ELF-1 (cell line): ENCODE measurements at regions not wholly inside any gene's neighbourhood (a gene's known extent, or its start where the extent isn't known, plus 50 kb on each side); places are given as distances from the start of the nearest gene placed in this dataset.

Source experiments
- DNase-seq: peaks from one replicate; pipeline ENCODE4 v3.0.0-alpha.2; 2016; ENCODE audit warnings: low read depth, low spot score

DNA sequence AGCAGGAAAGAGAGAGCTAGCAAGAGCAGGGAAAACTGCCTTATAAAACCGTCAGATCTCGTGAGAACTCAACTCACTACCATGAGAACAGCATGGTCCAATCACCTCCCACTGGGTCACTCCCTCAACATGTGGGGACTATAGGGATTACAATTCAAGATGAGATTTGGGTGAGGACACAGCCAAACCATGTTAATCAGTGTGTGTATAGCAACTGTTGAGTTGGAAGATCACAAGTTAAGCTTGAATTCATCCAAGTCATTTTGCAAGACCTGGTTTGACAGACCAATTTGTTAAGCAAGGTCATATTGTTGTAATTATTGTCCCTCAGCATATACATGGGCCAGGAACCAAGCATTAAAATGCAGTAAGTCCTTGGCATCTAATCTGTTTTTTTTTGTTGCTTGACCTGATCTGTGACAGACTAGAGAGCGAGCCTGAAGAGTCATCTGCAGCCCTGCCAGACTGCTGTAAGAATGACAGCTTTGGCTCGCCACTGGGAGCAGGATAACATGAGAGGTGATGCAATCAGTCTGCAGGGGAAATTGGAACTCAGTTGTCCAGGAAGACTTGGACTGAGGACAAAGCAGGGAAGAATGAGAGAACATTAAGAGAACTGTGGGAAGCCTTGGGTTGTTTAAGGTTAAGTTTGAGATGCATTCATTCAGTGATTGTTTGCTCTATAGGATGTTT, 297.6 kb upstream of the SEL1L start:
- no peak for DNase-seq

DNA sequence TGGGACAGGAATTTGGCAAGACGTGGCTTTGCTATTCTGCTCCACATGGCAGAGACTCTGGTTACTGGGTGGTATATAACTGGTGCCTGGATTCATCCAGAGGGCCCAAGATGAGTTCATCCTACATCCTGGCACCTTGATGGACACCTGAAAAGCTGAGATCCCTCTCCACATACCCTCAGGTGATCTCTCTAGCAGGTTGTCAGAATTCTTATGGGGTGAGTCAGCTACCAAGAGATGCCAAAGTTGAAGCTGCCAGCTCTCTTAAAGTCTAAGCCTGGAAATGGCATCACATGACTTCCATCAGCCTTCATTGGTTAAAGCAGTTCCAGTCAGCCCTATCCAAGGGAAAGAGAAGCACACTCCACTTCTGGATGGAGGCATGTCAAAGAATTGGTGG, 300.7 kb upstream of the SEL1L start:
- no peak for DNase-seq

DNA sequence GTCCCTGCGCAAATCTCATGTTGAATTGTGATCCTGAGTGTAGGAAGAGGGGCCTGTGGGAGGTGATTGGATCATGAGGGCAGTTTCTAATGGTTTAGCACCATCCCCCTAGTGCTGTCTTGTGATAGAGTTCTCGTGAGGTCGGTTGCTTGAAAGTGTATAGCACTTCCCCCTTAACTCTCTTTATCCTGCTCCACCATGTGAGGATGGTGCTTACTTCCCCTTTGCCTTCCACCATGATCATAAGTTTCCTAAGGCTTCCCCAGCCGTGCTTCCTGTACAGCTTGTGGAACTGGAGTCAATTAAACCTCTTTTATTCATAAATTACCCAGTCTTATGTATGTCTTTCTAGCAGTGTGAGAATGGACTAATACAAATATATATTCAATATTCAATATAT, 303.7 kb upstream of the SEL1L start:
- DNase-seq, result no peak

DNA sequence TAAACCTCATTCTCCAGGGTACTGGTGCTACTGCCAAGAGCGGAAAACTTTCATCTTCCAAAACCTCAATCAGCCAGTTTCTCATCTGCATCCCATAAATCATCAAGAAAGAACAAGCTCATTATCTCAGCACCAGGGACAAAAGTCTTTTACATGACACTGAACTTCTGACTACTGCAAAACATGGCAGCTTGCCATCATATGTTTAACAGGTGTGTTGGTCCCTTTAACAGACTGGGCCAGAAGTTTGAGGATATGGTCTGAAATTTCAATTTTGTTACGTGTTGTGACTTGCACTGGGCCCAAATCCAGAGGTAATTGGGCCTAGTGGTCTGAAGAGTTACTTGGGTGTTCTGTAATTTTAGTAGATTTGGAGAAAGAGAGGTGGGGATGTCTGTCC, 305.4 kb upstream of the SEL1L start:
- no peak for DNase-seq

DNA sequence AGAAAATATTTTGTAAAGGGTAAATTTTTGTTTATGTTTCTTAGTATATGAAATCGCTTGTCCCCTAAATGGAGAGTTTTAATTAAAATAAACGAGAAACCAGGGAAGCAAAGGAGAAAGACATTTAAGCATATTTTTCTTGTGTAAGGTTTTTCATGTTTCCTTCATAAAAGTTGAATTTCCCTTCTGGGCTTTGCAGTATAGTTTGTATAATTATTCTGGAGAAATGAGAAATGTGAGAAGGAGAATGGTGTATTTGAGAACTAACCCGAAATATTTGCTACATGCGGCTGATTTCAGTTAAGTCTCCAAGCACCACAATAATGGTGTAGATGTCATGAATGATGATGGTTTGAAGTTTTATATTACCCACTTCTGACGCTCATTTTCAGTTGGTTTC, 307.7 kb upstream of the SEL1L start:
- DNase-seq, result no peak

DNA sequence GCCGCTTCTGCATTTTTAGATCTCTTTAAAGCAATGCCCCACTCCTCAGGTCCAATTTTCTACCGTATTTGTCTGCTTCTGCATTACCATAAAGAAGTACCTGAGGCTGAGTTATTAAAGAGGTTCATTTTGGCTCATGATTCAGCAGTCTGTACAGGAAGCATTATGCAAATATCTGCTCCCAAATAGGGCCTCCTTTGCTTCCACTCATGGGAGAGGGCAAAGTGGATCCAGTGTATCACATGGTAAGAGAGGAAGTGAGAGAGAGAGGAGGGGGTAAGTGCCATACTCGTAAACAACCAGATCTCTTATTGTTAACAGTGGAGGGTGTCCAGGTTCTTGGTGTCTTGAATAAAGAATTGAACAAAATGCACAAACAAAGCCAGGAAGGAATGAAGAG, 316.1 kb upstream of the SEL1L start:
- DNase-seq, result no peak

DNA sequence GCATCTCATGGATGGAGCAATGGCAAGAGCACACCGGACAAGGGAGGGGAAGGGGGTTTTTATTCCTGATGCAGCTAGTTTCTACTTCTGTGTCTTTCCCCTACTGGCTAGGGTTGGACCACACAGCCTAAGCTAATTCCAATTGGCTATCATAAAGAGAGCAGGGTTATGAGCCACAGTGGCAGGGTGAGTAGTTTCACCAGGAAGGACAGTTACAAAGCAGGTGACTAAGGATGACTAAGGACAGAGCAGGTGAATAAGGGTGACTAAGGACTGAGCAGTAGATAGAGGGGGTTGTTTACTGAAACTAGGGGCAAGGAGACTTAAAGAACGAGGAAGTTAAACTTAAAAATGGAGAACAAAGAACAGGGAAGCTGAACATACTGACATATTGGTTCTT, 321.4 kb upstream of the SEL1L start:
- DNase-seq, result no peak

DNA sequence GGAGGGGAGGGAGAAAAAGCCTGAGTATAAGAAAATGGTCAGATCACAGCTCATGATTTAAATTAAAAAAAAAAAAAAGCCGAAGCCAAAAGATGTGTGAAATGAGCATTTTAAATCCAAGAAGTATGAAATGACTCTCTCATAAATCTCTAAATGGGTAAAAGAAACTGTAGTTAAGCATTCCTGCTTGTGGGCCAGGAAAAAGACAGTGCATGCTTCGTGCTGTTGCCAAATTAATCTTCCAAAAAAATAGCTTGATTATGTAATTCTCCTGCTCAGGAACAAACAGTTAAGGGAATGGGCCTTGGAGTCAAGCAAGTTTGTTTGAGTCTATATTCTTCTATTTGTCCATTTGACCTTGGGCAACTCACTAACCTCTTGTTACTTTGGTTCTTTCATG, 325.4 kb upstream of the SEL1L start:
- no peak for DNase-seq

DNA sequence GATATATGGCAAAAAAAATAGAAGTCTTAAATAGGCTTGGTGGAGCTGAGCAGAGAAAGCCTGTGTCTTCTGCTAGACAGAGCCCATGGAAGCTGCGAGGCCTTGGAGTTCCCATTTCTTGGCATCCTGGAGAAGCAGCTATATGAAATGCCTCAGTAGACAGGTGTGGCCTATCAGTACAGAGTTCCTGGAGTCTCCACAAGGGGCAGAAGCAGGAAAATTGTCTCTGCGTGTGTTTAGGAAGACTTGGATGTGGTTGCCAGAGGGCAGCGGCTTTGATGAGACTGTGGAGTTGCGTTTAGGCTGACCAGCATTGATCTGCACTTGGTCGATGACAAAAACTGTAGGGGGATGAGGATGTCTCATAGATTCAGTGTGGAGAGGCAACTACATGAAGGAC, 334.5 kb upstream of the SEL1L start:
- DNase-seq, result peak; percentile 5

DNA sequence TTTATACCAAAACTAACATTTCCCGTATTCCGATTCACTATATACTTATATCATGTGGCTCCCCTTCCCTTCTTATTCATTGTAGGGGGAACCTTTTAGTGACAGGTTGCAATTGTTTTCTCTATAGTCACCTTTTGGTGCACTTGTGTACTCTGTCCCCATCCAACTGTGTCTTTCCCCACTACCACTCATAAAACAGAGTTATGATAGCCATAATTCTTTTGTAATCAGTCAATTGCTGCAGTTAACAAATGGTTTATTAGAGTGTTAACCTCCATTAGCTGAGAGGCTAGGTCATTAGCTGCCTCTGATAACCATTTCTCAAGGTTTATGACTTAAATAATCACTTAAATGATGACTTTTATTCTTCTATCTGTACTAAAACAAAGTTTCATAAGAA, 338.1 kb upstream of the SEL1L start:
- no peak for DNase-seq

DNA sequence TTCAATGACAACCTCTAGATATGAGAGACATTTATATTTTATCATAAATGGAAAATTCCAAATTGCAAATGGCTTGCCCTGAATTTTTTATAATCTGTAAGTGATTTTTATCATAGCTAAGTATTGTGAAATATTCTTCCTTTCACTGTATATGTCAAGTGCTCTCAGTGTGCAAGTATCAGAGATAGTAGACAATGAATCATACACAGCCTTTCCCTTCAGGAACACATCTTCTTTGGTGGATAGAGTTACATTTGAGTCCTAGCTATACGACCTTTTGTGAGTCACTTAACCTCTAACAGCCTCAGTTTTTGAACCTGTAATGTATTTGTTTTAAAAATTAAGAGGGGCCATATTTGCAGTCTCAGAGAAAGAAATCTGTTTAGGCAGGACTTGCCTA, 350.7 kb upstream of the SEL1L start:
- DNase-seq, result no peak

DNA sequence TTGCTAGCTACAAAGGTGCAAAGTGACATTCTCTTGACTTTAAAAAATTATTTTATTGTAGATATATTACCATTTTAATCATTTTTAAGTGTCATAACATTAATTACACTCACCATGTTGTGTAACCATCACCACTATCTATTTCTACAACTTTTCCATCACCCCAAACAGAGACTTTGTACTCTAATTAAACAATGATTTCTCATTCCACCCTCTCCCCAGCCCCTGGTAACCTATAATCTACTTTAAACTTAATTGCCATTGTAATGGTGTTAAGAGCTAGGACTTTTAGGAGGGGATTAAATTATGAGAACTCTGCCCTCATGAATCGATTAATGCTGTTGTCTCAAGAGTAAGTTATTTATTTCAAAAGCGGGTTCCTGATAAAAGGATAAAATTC, 352.9 kb upstream of the SEL1L start:
- no peak for DNase-seq

DNA sequence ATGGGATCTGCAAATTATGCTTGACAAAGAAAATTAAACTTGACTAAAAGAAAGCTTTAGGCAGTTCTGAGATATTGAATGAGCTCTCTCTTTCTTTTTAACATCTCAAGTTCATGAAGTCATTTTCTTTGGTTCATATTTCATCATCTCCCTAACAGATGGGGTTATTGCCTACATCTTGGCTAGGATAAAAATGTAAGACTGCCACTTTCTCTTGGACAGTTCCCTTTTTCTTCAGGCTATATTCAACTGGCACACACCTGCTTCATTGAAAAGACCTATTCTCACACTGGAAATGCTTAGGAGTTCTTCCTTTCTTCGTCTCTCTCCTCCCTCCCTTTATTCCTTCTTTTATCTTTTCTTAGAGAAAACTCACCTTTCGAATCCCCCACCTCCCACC, 355.9 kb upstream of the SEL1L start:
- DNase-seq, result no peak

DNA sequence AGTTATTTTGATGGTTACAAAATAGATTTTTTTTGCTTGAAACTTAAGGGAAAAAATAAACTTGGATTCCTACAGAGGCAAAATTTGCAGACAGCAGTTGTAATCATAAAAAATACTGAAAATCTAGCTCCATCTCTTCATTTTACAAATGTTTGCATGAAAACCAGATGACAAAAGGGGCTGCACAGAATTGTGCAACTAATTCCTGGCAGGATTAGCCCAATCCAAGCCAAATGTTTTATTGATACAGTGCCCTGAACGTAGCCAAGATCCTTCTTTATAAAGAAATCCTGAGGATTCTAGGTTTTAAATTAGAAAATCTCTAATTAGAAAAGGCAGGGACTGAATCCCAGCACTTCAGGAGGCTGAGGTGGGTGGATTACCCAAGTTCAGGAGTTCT, 356.4 kb upstream of the SEL1L start:
- no peak for DNase-seq

DNA sequence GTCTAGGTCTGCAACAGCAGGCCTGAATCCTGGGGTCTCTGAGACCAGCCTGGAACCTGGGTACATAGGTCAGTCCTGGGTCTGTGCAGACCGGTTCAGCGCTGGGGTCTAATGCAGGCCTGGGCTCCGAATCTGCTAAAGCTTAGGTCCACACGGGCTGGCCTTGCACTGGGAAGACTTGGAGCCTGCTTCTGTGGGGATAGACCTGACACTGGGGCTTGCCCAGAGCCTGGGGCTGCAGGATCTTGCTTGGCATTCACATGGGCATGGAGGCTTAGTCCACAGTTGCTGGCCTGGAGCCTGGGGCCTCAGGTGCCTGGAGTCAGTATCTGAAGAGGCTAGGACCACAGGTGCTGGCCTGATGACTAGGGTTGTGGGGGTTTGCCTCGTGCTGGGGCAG, 369.8 kb upstream of the SEL1L start:
- DNase-seq, result no peak

DNA sequence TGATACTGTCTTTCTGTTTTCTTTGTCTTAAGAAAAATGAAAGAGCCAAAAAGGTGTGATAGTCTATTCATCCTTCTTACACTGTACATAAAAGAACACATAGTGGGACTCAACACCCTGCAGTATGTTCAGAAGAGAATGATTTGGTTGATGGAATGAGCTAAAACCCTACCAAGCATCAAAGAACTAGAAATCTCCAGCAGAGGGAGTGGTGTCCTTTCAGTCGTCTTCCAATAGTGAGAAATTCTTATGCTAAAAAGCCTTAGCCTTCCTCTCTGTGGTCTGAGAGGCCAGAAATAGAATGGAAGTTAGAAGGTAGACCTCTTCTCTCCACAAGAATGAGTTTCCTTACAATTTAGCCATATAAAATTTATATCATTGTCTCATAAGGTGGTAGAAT, 393.4 kb upstream of the SEL1L start:
- peak; percentile 16 for DNase-seq

DNA sequence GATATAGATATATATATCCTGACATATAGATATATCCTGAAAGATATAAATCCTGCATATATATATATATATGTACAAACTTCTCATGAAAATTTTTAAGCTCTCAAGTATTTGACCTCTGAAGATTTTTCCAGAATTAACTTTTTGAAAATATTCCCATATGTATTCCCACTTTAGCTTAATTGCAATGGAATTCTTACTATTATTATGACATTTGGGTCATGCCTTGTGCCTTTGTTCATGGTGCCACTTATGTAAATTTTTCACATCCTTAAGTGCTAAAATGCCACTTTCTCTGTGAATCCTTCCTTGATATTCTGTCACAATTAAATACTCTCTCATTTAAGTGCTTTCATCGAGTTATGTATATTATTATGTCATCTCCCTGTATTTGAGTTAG, 398.2 kb upstream of the SEL1L start:
- no peak for DNase-seq

DNA sequence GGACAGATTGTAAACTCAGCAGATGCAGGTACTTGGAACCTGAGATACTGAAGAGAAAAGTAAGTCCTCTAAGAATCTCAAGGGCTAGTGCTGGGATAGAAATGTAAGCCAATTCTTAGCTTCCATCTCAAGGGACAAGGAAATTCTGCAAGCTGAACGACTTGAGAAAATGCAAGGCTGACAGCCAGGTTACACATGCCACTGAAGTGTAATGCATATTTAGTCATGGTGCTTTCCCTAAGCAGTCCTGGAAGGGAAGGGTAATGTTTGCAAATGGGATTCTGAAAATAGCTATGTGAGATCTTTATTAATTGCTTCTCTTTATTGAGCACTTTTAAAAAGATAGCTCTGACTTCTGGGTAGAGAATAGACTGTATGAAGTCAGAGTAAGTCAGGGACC, 402.7 kb upstream of the SEL1L start:
- no peak for DNase-seq

DNA sequence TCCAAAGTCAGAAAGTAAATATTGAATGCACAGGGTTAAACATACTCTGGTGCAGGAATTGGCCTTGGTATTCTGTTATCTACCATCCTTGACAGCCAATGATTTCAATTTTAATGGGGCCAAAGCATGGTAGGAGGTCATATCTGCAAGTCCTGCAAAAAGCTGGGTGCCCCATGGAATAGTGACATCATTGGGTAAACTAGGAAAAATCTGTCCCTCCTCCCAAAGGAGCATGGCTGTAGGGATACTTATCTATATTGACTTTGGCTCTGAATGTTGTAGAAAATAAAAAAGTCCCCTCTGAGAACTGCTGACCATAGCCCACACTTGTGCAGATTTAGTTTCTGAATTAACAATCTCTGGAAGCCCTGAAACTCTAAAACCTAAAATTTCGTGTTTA, 403.2 kb upstream of the SEL1L start:
- DNase-seq, result no peak

DNA sequence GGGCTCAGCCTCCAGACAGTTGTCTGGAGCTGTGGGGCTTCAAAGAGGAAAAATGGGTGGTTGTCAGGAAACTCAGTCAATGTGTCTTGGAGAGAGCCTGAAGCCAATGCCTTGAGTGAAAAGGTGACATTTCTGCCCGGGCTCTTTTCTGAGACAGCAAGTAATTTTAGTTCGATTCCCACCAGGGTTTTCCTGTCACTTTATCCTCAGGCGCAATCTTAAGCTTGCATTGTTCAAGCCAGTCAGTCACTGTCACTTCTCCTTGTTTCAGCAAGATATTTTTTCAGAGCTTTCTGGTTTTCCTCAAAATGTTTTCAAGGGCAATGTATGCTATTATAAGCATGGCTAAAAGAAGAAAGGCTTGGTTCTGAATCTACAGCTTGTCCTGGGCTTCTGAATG, 404.7 kb upstream of the SEL1L start:
- no peak for DNase-seq

DNA sequence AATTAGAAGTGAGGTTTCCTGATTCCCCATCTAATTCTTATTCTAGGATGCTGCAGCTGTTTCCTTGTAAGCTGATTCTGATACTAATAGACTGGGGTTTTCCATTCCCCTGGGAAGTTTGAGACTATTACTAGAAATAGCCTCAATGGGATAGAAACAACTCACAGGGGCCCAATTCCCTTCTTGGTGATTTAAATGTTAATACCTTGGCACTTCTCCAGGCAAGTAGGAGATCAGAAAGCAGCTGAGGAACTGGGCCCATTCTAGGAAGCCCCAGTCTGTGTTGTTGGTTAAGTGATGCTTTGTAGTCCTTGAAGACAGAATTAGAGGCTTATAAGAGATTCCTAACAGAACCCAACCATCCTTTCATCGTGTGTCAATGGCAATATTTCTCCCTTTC, 407.0 kb upstream of the SEL1L start:
- no peak for DNase-seq

DNA sequence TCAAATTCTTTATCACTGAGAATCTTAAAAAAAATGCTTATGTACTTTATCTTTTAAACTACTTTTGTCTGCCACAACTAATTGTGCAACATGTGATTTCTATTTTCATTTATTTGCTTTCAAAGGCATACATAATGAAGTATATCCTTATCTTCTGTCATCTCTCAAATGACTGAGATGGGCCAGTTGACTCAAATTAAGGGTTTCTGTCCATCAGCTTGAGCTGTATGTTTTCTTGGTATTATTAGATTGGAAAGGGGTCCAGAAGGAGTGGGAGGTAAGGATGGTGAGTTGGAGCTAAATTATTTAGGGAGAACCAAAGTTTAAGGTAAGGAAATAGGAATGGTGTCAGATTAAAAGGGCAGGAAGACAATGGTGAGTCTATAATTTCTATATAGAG, 408.4 kb upstream of the SEL1L start:
- no peak for DNase-seq

DNA sequence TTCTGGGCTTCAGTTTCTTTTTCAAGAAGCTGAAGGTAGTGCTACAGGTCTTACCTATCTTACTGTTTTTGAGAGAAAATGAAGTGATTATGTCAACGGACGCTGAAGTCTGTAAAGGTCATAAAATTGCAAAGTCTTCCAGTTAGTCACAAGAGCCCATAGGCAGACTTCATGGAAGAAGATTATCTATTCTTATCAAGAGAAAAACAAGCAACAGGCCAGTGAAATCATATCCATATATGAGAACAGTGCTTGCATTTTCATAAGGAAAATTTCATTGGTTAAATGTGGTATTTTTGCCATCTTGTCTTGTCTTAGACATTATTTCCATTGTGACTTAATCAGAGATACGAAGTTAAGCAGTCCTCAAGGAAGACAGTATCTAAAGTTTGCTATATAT, 412.7 kb upstream of the SEL1L start:
- DNase-seq, result no peak
